ENCODE measurements at regions not wholly inside any gene's neighbourhood (a gene's known extent, or its start where the extent isn't known, plus 50 kb on each side); places are given as distances from the start of the nearest gene placed in this dataset.

- TF ChIP-seq CTCF (IDR thresholded peaks at IDR 0.05; ENCODE audit: poor library complexity, severe bottlenecking) (no peak), EZH2 (IDR thresholded peaks at IDR 0.05; ENCODE audit: borderline replicate concordance, insufficient read depth, low read length, poor library complexity, severe bottlenecking) (no peak), RAD21 (conservative IDR thresholded peaks at IDR 0.05) (no peak), POLR2AphosphoS5 (IDR thresholded peaks at IDR 0.05) (no peak), EP300 (conservative IDR thresholded peaks at IDR 0.05; ENCODE audit: poor library complexity, severe bottlenecking) (no peak), REST (IDR thresholded peaks at IDR 0.05; ENCODE audit: borderline replicate concordance) (no peak), MXI1 (conservative IDR thresholded peaks at IDR 0.05; ENCODE audit: poor library complexity, severe bottlenecking) (no peak)
Observed at GRCh38 chr2:220220009-220220408, 592.6 kb downstream of the SLC4A3 start.
